RWPE2 (cell line): ENCODE measurements at regions not wholly inside any gene's neighbourhood (a gene's known extent, or its start where the extent isn't known, plus 50 kb on each side); places are given as distances from the start of the nearest gene placed in this dataset.
A peak's percentile ranks its signal among the peaks of the same experiment; 100 is the strongest.

Source experiments
- ATAC-seq: fragments of 200-7000 bp; cut with Tn5 transposase; 3 replicates; pipeline ENCODE4 v1.9.1; 2021; ENCODE audit warnings: low read depth
- DNase-seq: peaks from one replicate; pipeline ENCODE4 v3.0.0-alpha.2; 2020; ENCODE audit warnings: low spot score
- H3K27ac ChIP-seq: fragments of 450-650 bp; 2 replicates; pipeline ENCODE4 v1.5.1; 2017; ENCODE audit warnings: mild to moderate bottlenecking; ENCODE audit not compliant: poor library complexity, severe bottlenecking
- H3K27me3 ChIP-seq: fragments of 250-450 bp; sonication (Bioruptor Pico); 2 replicates; pipeline ENCODE4 v1.5.1; 2021; ENCODE audit warnings: mild to moderate bottlenecking, moderate library complexity; ENCODE audit not compliant: insufficient read depth, poor library complexity, severe bottlenecking
- H3K36me3 ChIP-seq: fragments of 250-450 bp; sonication (Bioruptor Pico); 2 replicates; pipeline ENCODE4 v1.5.1; 2020; ENCODE audit warnings: low read depth, mild to moderate bottlenecking, moderate library complexity
- H3K4me1 ChIP-seq: fragments of 250-450 bp; sonication (Bioruptor Pico); 2 replicates; pipeline ENCODE4 v1.5.1; 2021; ENCODE audit warnings: mild to moderate bottlenecking, moderate library complexity; ENCODE audit not compliant: insufficient read depth, poor library complexity, severe bottlenecking
- H3K4me3 ChIP-seq: fragments of 250-450 bp; sonication (Bioruptor Pico); 2 replicates; pipeline ENCODE4 v1.5.1; 2021; ENCODE audit warnings: mild to moderate bottlenecking, moderate library complexity; ENCODE audit not compliant: severe bottlenecking
- H3K9me3 ChIP-seq: fragments of 250-450 bp; sonication (Bioruptor Pico); 2 replicates; pipeline ENCODE4 v1.5.1; 2021; ENCODE audit warnings: mild to moderate bottlenecking, moderate library complexity; ENCODE audit not compliant: severe bottlenecking
- TF ChIP-seq, protein P1 (sequence below): fragments of 450-650 bp; IDR thresholded peaks from one replicate; pipeline ENCODE4 v1.5.1; 2017; ENCODE audit warnings: mild to moderate bottlenecking, moderate library complexity; ENCODE audit not compliant: poor library complexity, severe bottlenecking

DNA sequence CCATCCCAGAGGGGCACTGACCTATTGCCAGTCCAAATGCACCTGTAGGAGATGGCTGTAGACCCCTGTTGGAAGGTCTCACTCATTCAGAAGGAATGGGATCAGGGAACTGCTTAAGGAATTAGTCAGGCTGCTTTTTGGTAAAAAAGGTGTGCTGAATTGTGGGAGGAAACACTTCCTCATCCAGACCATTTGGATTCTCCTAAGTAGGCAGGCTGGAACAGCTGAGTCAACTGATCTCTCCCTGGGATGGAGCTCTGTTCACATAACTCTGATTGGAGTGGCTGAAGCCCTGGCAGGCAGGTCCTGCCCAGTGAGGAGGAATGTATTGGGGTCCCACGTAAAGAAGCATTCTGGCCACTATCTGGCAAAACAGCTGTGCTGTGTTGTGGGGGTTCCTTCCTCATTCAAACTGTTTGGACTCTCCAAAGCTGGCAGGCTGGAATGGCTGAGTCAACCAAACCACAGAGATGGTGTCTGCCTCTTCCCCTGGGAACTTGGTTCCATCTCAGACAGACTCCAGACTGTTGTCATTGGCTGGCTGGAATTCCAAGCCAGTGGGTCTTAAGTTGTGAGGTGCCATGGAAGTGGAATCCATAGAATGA is 70.7 kb upstream of the PDC start:
- TF ChIP-seq, protein P1, sequence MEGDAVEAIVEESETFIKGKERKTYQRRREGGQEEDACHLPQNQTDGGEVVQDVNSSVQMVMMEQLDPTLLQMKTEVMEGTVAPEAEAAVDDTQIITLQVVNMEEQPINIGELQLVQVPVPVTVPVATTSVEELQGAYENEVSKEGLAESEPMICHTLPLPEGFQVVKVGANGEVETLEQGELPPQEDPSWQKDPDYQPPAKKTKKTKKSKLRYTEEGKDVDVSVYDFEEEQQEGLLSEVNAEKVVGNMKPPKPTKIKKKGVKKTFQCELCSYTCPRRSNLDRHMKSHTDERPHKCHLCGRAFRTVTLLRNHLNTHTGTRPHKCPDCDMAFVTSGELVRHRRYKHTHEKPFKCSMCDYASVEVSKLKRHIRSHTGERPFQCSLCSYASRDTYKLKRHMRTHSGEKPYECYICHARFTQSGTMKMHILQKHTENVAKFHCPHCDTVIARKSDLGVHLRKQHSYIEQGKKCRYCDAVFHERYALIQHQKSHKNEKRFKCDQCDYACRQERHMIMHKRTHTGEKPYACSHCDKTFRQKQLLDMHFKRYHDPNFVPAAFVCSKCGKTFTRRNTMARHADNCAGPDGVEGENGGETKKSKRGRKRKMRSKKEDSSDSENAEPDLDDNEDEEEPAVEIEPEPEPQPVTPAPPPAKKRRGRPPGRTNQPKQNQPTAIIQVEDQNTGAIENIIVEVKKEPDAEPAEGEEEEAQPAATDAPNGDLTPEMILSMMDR, result no peak
- H3K4me3 ChIP-seq, result no peak overlapping the region
- H3K9me3 ChIP-seq, result no peaks in the 10 kb centered on the region
- H3K36me3 ChIP-seq, result no peaks in the 10 kb centered on the region
- no peak for DNase-seq
- no peak overlapping the region for H3K27ac ChIP-seq
- H3K4me1 ChIP-seq, result peaks cover 17% of the 10 kb centered on the region
- H3K27me3 ChIP-seq, result no peaks in the 10 kb centered on the region
- peak; percentile 32; the same call in 1 of the 3 replicates for ATAC-seq

DNA sequence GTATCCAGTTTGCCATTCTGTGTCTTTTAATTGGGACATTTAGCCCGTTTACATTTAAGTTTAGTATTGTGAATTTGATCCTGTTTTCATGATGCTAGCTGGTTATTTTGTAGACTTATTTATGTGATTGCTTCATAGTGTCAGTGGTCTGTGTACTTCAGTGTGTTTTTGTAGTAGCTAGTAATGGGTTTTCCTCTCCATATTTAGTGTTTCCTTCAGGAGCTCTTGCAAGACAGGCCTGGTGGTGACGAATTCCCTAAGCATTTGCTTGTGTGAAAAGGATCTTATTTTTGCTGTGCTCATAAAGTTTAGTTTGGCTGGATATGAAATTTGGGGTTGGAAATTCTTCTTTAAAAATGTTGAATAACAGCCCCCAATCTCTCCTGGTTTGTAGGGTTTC is 69.2 kb upstream of the PDC start:
- Histone ChIP-seq H3K27me3 (no peaks in the 10 kb centered on the region), H3K36me3 (no peaks in the 10 kb centered on the region), H3K9me3 (no peaks in the 10 kb centered on the region), H3K4me1 (peaks cover 1% of the 10 kb centered on the region), H3K27ac (no peak overlapping the region), H3K4me3 (no peak overlapping the region)
- DNase-seq (no peak), ATAC-seq (no peak)
- TF ChIP-seq, protein P1, result no peak

DNA sequence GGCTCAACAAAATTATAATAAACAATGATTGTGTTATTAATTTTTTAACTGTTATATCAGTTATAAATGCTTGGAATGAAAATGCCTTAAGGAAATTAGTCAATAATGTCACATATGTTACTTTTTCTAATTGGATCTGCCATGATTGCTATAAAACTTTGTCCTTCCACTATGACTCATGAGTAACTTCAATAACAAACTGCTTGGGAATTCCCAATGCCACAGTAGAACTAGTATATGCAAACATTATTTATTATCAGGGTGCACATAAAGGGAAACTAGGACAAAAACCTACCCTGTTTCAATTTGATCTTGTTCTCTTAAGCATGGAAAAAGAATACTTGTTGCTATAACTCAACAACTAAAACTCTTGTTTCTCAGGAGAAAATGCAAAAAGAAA is 59.1 kb upstream of the PDC start:
- H3K9me3 ChIP-seq, result peaks cover 7% of the 10 kb centered on the region
- no peak overlapping the region for H3K4me3 ChIP-seq
- no peak for ATAC-seq
- no peaks in the 10 kb centered on the region for H3K36me3 ChIP-seq
- TF ChIP-seq, protein P1, result no peak
- no peak overlapping the region for H3K27ac ChIP-seq
- no peak for DNase-seq
- no peaks in the 10 kb centered on the region for H3K27me3 ChIP-seq
- no peaks in the 10 kb centered on the region for H3K4me1 ChIP-seq

DNA sequence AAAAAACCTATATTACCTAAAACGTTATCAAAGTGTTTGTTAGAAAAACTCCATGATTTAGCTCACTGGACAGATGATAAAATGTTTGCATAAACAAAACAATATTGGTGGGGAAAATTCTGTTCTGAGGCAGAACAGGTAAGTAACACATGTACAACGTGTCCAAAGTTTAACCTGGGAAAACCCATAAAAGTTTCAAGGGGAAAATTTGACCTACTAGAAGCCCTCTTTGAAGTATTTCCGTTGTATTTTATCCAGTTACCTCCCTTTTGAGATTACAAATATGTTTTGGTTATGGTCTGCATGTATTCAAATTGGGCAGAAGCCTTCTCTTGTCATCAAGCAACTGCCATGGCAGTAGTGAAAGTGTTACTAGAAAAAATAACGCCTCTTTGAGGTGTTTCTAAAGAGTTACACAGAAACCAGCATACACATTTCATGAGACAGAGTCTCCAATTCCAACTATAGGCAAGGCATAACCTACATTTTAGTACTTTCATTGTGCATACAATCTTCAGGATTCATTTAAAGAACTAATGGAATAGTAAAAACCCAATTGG is 58.0 kb upstream of the PDC start:
- H3K9me3 ChIP-seq, result peaks cover 7% of the 10 kb centered on the region
- no peaks in the 10 kb centered on the region for H3K4me1 ChIP-seq
- H3K4me3 ChIP-seq, result no peak overlapping the region
- H3K27me3 ChIP-seq, result no peaks in the 10 kb centered on the region
- H3K36me3 ChIP-seq, result no peaks in the 10 kb centered on the region
- ATAC-seq (no peak), DNase-seq (no peak)
- TF ChIP-seq, protein P1, result no peak
- H3K27ac ChIP-seq, result no peak overlapping the region

DNA sequence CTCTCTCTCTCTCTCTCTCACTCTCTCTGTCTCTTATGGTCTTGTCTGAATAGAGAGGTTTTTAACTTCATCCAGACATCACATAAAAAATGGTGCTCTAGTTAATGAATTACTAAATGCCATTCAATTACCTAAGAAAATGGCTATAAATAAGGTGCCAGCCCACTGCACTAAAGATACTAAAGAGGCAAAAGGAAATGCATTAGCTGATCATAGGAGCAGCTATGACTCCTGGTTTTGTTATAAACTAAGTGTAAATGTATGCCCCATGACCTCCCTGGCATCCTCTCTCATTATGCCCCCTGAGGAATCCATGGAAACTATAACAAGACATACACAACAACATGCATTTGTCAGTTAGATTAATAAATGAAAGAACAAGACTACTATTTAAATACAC is 57.5 kb upstream of the PDC start:
- Histone ChIP-seq H3K9me3 (peaks cover 4% of the 10 kb centered on the region), H3K27me3 (no peaks in the 10 kb centered on the region), H3K27ac (no peak overlapping the region), H3K4me1 (no peaks in the 10 kb centered on the region), H3K36me3 (no peaks in the 10 kb centered on the region), H3K4me3 (no peak overlapping the region)
- TF ChIP-seq, protein P1, result no peak
- no peak for ATAC-seq
- DNase-seq, result no peak
